DND-41 (cell line): ENCODE measurements at regions not wholly inside any gene's neighbourhood (a gene's known extent, or its start where the extent isn't known, plus 50 kb on each side); places are given as distances from the start of the nearest gene placed in this dataset.

Experiments
- EZH2 ChIP-seq: IDR thresholded peaks from 3 replicates; pipeline ENCODE4 v1.6.1; 2012; ENCODE audit warnings: borderline replicate concordance, low read depth, mild to moderate bottlenecking, moderate library complexity, low read length, inconsistent platforms; ENCODE audit not compliant: severe bottlenecking
- TF ChIP-seq, protein P1 (sequence below): IDR thresholded peaks from 2 replicates; pipeline ENCODE4 v1.5.1; 2012; ENCODE audit warnings: borderline replicate concordance, low read length, moderate library complexity, mild to moderate bottlenecking; ENCODE audit not compliant: poor library complexity, severe bottlenecking; ENCODE audit errors: extremely low read depth

DNA sequence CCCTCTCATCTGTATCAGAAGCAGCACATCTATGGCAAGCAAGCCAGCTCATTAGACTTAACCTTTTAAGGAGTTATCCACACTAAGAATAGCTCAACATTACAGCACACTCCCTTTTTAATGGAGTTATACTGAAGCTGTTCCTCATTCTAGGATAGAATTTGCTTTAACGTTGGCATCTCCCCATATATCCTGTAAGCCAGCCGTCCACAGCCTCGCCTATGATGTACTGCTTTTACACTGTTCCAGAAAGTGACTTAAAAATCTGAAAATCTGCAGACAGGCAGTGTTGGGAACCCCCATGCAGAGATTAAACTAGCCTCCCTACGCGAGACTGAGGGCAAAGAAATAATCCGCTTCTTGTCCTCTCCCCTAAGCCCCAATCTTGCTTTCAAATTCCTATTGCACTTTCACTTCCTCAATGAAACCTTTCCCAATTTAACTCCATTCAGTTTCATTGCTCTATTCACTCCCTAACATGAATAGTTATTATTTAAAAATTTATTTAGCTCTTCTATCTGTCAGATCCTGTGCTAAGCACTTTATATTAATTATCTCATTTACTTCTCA is 225.0 kb downstream of the BLID start:
- TF ChIP-seq EZH2 = no peak
- TF ChIP-seq, protein P1, sequence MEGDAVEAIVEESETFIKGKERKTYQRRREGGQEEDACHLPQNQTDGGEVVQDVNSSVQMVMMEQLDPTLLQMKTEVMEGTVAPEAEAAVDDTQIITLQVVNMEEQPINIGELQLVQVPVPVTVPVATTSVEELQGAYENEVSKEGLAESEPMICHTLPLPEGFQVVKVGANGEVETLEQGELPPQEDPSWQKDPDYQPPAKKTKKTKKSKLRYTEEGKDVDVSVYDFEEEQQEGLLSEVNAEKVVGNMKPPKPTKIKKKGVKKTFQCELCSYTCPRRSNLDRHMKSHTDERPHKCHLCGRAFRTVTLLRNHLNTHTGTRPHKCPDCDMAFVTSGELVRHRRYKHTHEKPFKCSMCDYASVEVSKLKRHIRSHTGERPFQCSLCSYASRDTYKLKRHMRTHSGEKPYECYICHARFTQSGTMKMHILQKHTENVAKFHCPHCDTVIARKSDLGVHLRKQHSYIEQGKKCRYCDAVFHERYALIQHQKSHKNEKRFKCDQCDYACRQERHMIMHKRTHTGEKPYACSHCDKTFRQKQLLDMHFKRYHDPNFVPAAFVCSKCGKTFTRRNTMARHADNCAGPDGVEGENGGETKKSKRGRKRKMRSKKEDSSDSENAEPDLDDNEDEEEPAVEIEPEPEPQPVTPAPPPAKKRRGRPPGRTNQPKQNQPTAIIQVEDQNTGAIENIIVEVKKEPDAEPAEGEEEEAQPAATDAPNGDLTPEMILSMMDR = no peak
